GM12891 (cell line): ENCODE measurements at regions not wholly inside any gene's neighbourhood (a gene's known extent, or its start where the extent isn't known, plus 50 kb on each side); places are given as distances from the start of the nearest gene placed in this dataset.
"Not testable (repeated sequence)": the region's sequence is repeated elsewhere in the genome, so short reads cannot be mapped to it uniquely, and the experiment has no call there.

ENCODE experiments used
- DNase-seq: peaks from one replicate; pipeline ENCODE4 v3.0.0; 2011; ENCODE audit warnings: low spot score; ENCODE audit not compliant: insufficient read length
- FAIRE-seq: peaks from 2 replicates; lab custom pipeline; 2011; peaks lifted over from hg19 to GRCh38; lab: Jason Lieb, UNC
- PAX5 ChIP-seq: IDR thresholded peaks from 2 replicates; pipeline ENCODE4 v1.6.1; 2011; ENCODE audit warnings: low read length, moderate library complexity, mild to moderate bottlenecking; ENCODE audit not compliant: insufficient read depth, severe bottlenecking
- POLR2A ChIP-seq: IDR thresholded peaks from 2 replicates; pipeline ENCODE4 v1.6.1; 2011; ENCODE audit warnings: low read depth, low read length, control low read depth
- POLR2AphosphoS5 ChIP-seq: IDR thresholded peaks from 2 replicates; pipeline ENCODE4 v1.6.1; 2011; ENCODE audit warnings: low read depth, low read length, control low read depth
- POU2F2 ChIP-seq: IDR thresholded peaks from 2 replicates; pipeline ENCODE4 v1.6.1; 2011; ENCODE audit warnings: low read depth, mild to moderate bottlenecking, control low read depth, low read length, moderate library complexity
- SPI1 ChIP-seq: IDR thresholded peaks from 2 replicates; pipeline ENCODE4 v1.6.1; 2011; ENCODE audit warnings: low read depth, low read length, control low read depth
- TAF1 ChIP-seq: IDR thresholded peaks from 2 replicates; pipeline ENCODE4 v1.6.1; 2011; ENCODE audit warnings: low read depth, low read length, control low read depth

DNA sequence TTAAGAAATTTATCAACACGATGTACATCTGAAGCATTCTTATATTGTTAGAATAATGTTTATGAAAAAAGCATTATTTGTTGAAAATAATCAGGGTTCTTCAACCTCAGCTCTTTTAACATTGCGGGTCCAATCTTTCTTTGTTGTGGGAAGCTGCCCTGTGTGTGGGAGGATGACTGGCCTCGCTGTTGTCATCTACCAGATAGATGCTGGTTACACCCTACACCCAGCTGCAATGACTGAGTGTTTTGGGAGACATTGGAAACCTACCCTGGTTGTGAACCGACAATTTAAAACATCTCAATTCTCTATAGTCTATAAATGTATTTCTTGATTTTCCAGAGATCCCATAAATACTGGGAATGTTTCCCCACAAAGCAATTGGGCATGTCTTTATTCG is 794.2 kb upstream of the CDH10 start:
- no peak for TF ChIP-seq SPI1
- no peak for TF ChIP-seq POU2F2
- no peak for TF ChIP-seq PAX5
- TF ChIP-seq POLR2A, result no peak
- no peak for TF ChIP-seq POLR2AphosphoS5
- TF ChIP-seq TAF1, result no peak
- FAIRE-seq (no peak), DNase-seq (no peak)

DNA sequence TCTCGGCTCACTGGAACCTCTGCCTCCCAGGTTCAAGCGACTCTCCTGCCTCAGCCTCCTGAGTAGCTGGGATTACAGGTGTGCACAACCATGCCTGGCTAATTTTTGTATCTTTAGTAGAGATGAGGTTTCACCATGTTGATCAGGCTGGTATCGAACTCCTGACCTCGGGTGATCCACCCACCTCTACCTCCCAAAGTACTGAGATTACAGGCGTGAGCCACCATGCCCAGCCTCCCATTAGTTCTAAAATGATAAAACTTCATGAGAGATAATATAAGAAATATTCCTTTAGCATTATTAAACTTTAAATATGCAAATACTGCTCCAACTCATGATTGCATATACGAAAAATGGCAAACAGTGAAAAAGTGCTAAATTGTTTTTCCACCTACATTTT is 793.6 kb upstream of the CDH10 start:
- FAIRE-seq, DNase-seq: not testable (repeated sequence)

GRCh38 chr5:25436452-25436851 is 791.7 kb upstream of the CDH10 start:
- FAIRE-seq (no peak), DNase-seq (no peak)
- no peak for TF ChIP-seq POU2F2

- DNase-seq (no peak), FAIRE-seq (no peak)
- TF ChIP-seq TAF1 (no peak), POU2F2 (no peak), POLR2A (no peak), POLR2AphosphoS5 (no peak), SPI1 (no peak), PAX5 (no peak)
These were observed 791.1 kb upstream of the CDH10 start for GRCh38 chr5:25435882-25436281.

DNA sequence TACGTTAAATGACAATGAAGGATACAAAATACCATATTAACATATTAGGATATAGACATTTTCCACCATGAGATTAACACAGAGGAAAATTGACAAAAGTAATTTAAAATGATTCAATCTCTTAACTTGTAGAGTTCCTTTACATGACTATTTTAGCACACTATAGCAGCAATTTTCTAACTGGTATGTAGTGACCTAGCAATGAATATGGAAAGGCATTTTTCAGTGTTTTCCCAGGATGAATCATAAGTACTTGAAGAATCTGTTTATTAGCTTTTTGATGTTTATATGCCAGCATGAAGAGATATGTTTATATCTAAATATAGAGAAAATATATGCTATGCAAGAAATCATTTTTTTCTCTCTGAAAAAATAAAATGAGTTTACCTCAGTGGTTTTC is 782.5 kb upstream of the CDH10 start:
- DNase-seq (no peak), FAIRE-seq (no peak)
- TF ChIP-seq POLR2A, result no peak
- TF ChIP-seq POLR2AphosphoS5, result no peak
- TF ChIP-seq TAF1, result no peak
- no peak for TF ChIP-seq POU2F2
- TF ChIP-seq SPI1, result no peak
- TF ChIP-seq PAX5, result no peak

- TF ChIP-seq PAX5 (no peak), SPI1 (no peak), POLR2AphosphoS5 (no peak), TAF1 (no peak), POU2F2 (no peak), POLR2A (no peak)
- FAIRE-seq (no peak), DNase-seq (no peak)
These were observed 778.5 kb upstream of the CDH10 start for GRCh38 chr5:25423271-25423670.

- TF ChIP-seq POLR2AphosphoS5 (no peak), POLR2A (no peak), POU2F2 (no peak), PAX5 (no peak), TAF1 (no peak), SPI1 (no peak)
- no peak for DNase-seq
- no peak for FAIRE-seq
These were observed 774.9 kb upstream of the CDH10 start for GRCh38 chr5:25419684-25420083.

DNA sequence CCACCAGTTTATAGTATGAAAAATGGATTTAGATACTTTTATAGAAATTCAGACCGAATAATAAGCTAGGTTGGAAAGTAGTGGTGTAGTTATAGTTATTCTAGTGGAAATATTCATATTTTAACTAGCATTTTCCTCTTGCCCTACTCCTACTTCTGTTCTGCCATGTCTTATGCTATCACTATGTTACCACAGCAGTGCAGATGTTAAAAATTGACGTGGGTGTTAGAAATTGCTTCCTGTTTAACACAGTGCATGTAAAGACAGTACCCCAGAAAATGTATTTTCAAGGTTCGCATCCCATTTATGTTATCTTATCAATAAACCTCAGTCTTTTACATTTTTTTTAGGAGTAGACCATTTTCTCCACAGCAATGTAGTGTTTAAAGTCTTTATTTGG is 774.2 kb upstream of the CDH10 start:
- DNase-seq (no peak), FAIRE-seq (no peak)
- TF ChIP-seq TAF1 (no peak), POU2F2 (no peak), POLR2A (no peak), PAX5 (no peak), POLR2AphosphoS5 (no peak), SPI1 (no peak)

DNA sequence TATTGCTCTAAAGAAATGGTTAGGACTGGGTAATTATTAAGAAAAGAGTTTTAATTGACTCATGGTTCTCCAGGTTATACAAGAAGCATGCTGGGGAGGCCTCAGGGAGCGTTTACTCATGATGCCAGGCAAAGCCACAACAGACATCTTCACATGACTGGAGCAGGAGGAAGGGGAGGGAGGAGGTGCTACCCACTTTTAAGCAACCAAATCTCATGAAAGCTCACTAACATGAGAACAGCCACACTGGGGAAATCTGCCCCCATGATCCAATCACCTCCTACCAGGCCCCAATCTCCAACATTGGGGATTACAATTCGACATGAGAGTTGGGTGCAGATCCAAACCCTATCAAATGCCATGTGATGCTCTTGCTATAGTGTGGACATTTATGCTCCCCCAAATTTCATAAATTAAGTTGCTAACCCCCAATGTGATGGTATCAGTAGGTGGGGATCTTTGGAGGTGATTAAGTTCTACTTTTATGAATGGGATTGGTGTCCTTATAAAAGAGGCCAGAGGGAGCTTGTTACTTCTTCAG is 773.6 kb upstream of the CDH10 start:
- DNase-seq (no peak), FAIRE-seq (no peak)
- TF ChIP-seq POLR2A (no peak), SPI1 (no peak), TAF1 (no peak), POLR2AphosphoS5 (no peak), POU2F2 (no peak), PAX5 (no peak)

- DNase-seq, result no peak
- TF ChIP-seq PAX5, result no peak
- no peak for TF ChIP-seq POLR2A
- no peak for TF ChIP-seq POU2F2
- TF ChIP-seq SPI1, result no peak
- TF ChIP-seq POLR2AphosphoS5, result no peak
- TF ChIP-seq TAF1, result no peak
- FAIRE-seq, result no peak
These were observed 772.2 kb upstream of the CDH10 start for GRCh38 chr5:25416960-25417359.

GRCh38 chr5:25415970-25416369 is 771.2 kb upstream of the CDH10 start:
- no peak for TF ChIP-seq TAF1
- TF ChIP-seq SPI1, result no peak
- no peak for TF ChIP-seq PAX5
- TF ChIP-seq POLR2A, result no peak
- TF ChIP-seq POU2F2, result no peak
- TF ChIP-seq POLR2AphosphoS5, result no peak
- DNase-seq, result no peak
- no peak for FAIRE-seq

GRCh38 chr5:25414742-25415141 is 770.0 kb upstream of the CDH10 start:
- no peak for FAIRE-seq
- TF ChIP-seq PAX5 (no peak), POLR2AphosphoS5 (no peak), POU2F2 (no peak), SPI1 (no peak), TAF1 (no peak), POLR2A (no peak)
- no peak for DNase-seq

DNA sequence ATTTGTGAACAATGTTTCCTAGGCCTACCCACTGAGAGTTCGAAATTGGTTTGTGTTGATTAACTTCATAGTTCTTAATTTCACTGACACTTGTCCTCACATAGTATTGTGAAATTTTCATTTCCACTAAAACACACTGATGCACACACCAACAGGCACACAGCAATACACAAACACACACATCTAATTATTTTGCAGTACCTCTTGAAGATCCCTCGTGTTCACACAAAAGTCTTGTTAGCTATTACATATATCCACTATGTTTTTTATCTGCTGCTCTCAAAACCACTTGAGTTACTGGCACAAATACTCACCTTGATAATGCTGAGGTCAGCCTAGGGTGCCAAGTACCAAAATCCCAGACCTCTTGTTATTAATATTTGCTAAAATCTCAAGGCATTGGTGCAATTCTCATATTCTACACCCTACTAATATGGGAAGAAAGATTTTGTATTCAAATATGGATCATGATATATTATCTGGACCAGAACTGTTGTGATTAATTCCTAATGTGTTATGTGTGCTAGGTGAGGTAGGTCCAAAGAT is 767.4 kb upstream of the CDH10 start:
- FAIRE-seq (no peak), DNase-seq (no peak)
- no peak for TF ChIP-seq SPI1
- TF ChIP-seq POLR2AphosphoS5, result no peak
- no peak for TF ChIP-seq TAF1
- no peak for TF ChIP-seq PAX5
- no peak for TF ChIP-seq POLR2A

- not testable (repeated sequence) for DNase-seq, FAIRE-seq
These were observed 762.6 kb upstream of the CDH10 start for GRCh38 chr5:25407365-25407764.
